ENCODE measurements at regions not wholly inside any gene's neighbourhood (a gene's known extent, or its start where the extent isn't known, plus 50 kb on each side); places are given as distances from the start of the nearest gene placed in this dataset.
"Not testable (repeated sequence)": the region's sequence is repeated elsewhere in the genome, so short reads cannot be mapped to it uniquely, and the experiment has no call there.

DNA sequence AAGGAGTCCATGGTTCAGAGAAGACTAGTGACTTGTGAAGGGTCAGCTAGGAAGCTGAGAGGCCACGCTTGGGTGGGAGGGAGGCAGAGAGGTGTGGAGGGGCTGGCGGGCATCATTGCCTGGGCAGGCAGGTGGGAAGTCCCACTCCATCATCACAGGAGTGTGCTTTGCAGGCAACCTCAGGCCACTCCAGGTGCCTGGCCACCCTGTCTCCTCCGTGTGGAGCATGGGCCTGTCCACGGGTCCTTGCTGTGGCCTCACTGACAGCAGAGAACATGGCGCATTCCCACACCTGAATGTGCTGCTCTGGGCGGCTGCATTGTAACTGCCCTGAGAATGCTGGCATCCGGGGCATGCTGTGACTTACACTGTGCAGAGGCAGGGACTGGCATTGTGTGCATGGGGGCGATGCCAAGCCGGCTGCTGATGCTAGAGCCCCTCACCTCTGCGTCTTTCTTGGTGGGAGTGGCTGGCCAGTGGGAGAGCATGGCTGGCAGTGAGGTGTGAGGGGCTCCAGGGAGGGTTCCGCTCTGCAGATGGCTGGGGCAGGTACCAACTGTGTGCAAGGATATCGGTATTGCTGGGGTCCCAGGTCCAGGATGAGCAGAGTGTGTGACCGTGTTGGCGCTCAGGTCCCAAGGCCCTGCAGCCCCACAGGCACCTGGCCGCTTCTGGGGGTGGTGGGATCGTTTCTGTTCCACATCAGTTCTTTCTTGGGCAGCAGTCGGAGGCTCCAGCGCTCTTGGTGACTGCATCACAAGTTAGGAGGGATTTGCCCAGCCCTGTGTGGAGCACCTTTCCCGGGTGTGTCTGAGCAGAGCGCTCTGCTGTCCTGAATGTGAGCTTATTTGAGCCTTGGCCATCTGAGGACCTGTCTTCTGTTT is 94.8 kb downstream of the NPIPB11 start:
- DNase-seq (ENCODE audit: low read depth in 3 of 3, low spot score in 2 of 3) = no peak

DNA sequence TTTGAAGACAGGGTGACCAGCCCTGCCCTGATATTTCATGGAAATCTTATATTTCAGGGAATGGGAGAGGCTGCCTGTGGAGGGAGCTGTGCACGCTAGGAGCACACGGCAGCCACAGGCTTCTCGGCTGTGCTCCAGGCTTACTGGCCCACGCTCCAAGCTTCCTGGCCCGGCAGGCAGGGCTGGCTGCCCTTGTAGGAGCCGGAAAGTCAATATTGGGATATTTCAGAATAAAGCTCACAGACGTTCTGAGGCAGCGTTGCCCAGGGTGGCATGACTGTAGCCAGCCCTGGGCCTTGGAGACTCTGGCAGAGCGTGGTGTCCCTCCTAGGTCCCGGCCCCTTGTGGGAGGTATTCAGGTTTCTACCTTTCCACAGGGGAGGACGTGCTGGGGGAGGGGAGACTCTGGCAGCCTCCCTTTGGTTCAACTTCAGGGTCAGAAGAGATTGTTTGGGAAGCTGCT is 95.6 kb downstream of the NPIPB11 start:
- no peak for DNase-seq (ENCODE audit: low read depth in 3 of 3, low spot score in 2 of 3)

DNA sequence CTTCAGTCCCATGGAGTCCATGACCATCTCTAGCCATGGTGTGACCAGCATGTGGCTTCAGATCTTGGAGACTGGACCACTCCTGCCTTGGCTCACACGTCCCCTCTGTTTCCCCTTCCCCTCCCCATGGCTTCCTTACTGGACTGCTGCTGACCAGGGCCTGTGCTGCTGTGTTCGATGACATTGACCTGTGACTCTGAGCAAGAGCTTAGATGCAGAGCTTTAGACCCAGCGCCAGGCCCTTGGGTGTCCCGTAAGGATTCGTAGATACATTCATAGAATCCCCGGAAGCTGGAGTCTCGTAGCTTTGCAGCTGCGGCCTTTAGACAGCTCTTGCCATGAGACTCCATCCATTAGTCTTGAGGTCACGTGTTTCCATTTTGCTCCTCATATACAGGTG is 96.3 kb downstream of the NPIPB11 start:
- not testable (repeated sequence) for DNase-seq (ENCODE audit: low read depth in 3 of 3, low spot score in 2 of 3)

DNA sequence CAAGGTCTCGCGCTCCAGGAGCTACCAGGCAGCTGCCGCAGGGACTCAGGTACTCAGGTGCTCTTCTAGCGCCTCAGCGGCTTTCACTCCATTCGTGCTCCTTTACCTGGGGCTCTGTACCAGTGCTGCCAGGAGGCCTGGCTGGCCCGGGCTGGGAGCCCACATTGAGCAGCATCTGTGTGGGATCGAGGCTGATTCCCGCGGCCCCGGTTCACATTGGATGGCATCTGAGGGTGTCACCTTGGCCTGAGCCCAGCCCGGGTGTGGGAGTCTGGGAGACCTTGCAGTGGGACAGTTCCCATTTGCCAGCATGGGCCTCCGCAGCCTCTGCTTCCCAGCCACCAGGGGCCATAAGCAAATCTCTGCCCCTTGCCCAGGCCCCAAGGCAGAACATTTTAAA is 96.9 kb downstream of the NPIPB11 start:
- DNase-seq (ENCODE audit: low read depth in 3 of 3, low spot score in 2 of 3) = not testable (repeated sequence)

DNA sequence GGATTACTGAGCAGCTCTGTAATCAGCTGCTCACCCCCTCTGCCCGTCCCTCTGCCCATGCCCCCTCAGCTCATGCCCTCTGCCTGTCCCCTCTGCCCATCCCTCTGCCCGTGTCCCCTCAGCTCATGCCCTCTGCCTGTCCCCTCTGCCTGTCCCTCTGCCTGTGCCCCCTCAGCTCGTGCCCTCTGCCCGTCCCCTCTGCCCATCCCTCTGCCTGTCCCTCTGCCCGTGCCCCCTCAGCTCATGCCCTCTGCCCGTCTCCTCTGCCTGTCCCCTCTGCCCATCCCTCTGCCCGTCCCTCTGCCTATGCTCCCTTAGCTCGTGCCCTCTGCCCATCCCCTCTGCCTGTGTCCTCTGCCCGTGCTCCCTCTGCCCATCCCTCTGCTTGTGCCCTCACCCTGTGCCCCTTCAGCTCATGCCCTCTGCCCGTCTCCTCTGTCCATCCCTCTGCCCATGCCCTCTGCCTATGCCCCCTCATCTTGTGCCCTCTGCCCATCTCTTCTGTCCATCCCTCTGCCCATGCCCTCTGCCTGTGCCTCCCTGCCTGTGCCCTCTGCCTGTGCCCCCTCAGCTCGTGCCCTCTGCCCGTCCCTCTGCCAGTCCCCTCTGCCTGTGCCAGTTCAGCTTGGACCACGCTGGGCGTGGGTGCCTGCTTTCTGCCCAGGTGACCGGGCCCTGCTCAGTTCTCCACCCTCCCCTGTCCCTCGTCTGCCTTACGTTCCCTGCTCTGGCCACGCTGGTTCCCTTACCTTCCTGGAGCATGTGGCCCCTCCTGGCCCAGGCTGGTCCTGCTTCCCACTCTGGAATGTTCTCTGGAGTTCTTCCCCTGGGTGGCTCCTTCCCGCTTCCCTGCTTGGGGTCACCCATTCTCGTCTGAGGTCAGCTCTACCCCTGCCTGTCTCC is 97.6 kb downstream of the NPIPB11 start:
- DNase-seq (ENCODE audit: low read depth in 3 of 3, low spot score in 2 of 3) = no peak

DNA sequence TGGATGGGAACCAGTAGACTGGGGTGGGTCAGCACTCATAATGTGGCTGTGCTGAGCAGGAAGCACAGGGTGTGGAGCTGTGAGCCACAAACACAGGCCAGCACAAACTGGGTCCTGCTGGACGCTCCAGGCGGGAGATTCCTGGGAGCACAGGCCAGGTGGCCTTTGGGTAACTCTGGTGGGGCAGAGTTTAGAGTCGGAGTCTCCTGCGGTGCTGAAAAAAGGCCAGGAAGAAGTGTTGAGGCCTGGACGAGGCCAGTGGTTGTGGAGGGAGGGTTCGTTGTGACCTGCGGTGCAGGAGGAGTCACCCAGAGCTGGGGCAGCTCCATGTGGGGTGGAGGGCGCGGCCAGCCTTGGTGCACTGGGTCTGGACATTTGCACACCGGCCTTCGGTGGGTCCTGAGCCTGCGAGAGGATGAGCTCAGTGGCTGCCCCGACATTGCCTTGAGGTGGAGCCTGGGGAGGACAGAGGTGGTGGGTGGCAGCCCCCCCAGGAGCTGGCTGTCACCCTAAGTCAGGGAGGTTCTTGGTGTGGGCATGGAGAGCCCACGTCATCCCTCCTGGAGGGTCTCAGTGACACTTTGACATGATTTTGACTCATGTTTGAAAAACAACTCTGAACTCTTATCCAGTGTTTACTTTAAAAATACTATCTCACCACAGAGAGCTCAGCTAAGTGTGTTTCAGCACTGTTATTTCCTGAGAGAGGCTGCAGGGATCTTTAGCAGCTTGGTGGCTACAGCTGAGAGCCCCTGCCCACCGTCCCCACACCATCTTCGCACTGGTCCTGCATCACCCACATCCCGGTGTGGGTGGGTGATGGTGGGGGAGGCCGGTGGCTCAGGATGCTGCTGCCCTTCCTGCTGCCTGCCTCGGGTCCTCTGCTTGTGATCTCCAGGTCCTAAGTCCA is 98.7 kb downstream of the NPIPB11 start:
- no peak for DNase-seq (ENCODE audit: low read depth in 3 of 3, low spot score in 2 of 3)

DNA sequence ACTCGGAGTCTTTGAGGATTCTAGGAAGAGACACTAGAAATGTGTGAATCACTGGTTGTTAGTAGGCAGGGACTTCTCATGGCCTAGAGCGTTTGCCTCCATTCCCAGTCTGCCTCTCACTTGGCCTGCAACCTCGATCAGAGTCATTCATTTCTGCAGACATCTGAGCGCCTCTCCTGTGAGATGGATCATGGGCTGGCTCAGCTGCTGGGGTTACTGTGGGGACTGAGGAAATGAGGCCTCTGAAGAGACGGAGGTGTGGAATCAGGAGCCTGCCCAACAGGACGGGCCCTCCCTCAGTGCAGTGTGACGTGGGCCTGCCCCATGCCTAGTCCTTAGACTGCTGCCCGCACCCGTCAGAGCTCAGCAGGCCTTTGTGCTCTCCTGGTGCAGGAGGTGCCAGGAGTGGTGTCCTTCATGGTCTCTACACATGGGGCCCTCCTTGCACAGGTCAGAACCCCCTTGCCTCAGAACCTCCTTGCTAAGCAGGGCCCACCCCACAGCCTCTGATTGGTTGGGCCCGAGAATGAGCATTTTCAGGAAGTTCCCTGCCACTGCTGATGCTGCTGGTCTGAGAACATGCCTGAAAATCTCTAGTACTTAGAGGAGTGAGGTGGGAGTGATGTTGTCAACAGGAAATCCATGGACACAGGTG is 99.4 kb downstream of the NPIPB11 start:
- no peak for DNase-seq (ENCODE audit: low read depth in 3 of 3, low spot score in 2 of 3)

DNA sequence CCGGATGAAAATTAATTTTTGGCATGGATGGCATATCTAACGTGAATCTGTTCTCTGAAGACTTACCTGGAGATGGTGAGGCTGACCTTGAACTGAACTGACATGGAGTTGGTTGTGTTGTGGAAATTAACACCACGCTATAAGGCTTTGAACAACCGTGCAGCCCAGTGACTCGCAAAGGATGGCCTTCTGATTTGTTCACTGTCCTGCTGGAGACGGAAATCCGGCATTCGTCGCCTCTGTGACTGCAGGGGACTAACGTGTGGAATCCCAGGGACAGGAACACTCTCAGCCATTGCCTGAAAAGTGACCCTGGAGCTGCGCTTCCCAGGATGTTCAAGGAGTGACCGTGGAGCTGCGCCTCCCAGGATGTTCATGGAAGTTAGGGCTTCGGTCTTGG is 100.3 kb downstream of the NPIPB11 start:
- DNase-seq (ENCODE audit: low read depth in 3 of 3, low spot score in 2 of 3) = no peak

DNA sequence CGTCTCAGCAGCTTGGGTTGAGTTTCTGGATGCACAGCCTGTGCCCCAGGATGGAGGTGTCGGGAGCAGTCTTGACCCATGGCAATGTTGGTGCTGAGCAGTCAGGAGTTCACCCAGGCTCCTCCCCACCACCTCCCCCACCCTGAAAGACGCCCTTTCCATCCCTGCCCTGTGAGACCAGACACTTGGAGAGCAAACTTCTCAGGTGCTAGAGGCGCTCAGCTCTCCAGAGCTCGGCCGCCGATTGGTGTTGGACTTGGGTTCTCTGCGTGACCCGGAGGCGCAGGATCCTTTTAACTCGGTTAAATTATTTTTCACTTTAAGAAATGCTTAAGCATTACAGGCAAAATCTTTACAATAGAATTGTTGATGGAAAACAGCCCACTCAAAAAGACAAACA is 101.5 kb downstream of the NPIPB11 start:
- DNase-seq (ENCODE audit: low read depth in 3 of 3, low spot score in 2 of 3) = not testable (repeated sequence)

DNA sequence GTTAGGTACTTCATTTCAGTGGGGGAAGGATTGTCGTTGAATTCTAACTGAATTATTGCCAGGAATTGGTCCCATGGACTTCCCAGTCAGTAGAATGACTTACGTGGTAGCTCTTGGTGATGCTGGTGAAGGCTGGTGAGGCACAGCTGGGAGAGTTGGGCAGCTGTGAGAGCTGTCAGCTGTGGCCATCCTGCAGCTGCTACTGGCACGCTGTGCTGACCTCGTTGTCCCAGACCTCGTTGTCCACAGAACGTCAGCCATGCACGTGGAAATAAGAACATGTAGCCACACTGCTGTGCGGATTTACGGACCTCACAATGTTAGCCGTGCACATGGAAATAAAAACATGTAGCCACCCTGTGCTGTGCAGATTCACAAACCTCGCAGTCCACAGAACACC is 102.3 kb downstream of the NPIPB11 start:
- DNase-seq (ENCODE audit: low read depth in 3 of 3, low spot score in 2 of 3) = no peak

DNA sequence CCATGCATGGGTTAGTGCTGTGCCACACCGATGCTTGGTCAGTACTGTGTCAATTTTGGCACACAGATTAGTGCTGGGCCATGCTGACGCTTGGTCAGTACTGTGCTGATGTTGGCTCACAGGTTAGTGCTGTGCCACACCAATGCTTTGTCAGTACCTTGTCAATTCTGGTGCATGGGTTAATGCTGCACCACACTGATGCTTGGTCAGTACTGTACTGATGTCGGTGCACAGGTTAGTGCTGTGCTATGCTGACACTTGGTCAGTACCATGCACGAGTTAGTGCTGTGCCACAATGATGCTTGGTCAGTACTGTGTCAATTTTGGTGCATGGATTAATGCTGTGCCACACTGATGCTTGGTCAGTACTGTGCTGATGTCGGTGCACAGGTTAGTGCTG is 103.0 kb downstream of the NPIPB11 start:
- no peak for DNase-seq (ENCODE audit: low read depth in 3 of 3, low spot score in 2 of 3)

DNA sequence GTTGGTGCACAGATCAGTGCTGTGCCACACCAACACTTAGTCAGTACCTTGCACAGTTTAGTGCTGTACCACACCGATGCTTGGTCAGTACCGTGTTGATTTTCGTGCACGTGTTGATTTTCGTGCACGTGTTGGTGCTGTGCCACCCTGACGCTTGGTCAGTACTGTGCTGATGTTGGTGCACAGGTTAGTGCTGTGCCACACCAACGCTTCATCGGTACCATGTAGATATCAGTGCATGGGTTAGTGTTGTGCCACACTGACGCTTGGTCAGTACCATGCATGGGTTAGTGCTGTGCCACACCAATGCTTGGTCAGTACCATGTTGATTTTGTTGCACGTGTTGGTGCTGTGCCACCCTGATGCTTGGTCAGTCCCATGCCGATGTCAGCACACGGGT is 103.5 kb downstream of the NPIPB11 start:
- DNase-seq (ENCODE audit: low read depth in 3 of 3, low spot score in 2 of 3) = no peak

DNA sequence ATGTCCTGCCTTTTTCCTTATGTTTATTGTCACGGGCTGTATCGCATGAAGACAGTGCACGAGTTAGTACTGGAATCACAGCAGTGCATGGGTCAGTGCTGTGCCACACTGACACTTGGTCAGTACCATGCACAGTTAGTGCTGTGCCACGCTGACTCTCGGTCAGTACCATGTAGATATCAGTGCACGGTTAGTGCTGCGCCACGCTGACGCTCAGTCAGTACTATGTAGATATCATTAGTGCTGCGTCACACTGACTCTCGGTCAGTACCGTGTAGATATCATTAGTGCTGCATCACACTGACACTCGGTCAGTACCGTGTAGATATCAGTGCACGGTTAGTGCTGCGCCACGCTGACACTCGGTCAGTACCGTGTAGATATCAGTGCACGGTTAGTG is 104.1 kb downstream of the NPIPB11 start:
- DNase-seq (ENCODE audit: low read depth in 3 of 3, low spot score in 2 of 3) = not testable (repeated sequence)

DNA sequence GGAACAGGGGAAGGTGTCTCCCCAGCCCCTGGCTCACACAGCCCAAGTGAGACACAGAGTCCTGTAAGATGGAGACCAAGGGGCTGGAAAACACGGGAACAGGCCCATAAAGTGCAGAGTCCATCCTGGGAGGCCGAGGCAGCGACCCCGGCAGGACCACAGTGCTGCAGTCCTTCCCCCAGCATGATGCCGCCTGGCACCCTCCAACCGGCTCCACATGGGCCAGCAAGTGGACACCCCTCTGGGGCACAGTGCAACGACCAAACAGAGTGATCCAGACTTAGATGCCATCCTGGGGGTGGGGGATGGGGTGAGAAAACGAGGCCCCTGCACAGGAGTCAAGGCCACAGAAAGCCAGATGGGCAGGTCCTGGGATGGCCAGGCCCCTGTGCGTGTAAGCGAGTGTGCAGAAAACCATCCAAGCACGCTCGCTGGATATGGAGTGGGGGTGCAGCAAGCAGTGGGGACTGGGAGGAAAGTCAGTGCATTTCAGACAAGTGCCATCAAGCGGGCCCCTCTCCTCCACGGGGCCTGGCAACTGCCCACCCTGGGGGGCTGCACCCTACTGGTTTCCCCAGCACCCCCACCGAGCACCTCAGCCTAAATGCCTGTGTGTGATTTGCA is 104.7 kb downstream of the NPIPB11 start:
- DNase-seq (ENCODE audit: low read depth in 3 of 3, low spot score in 2 of 3) = not testable (repeated sequence)

DNA sequence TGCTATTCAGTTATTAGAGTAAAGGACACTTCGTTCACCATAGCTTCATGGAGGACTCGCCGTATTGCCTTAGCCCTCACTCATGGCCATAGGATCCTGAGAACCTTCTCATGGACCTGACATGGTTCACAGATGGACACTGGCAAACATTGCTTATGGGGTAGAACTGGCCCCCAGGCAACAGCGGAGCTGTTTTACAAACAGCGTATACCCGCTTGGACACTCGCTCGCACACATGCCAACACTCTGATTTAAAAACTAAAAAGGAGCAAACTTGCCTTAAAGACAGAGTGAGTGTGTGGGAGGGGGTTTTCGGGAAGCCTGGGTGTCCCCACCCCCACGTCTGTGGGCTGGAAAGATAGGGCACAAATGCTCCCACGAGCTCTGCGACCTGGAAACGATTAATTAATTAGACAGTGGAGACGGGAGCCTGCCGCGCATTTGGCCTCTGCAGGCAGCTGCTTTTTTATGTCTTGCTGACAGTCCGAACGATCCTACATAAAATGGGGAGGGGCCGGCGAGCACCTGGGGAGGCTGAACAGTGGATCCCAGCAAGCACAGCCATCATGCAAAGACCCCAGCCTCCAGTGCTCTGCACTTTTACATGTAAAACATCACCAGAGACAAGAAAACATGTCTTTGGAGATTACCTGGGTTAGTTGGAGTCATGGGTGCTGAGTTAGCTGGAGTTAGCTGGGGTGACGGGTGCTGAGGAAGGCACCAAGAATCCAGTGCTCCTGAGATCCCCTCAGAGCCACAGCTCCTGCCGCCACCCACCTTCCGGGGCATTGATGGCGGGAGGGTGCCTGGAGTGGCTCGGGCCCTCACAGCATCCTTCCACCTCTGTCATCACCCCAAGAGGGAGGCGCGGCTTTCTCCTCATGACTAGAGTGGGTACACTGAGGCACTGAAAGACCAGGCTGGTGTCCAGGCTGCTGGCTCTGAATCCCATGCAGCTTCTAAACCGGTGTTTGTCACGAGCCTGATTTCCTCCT is 105.7 kb downstream of the NPIPB11 start:
- DNase-seq (ENCODE audit: low read depth in 3 of 3, low spot score in 2 of 3) = not testable (repeated sequence)

DNA sequence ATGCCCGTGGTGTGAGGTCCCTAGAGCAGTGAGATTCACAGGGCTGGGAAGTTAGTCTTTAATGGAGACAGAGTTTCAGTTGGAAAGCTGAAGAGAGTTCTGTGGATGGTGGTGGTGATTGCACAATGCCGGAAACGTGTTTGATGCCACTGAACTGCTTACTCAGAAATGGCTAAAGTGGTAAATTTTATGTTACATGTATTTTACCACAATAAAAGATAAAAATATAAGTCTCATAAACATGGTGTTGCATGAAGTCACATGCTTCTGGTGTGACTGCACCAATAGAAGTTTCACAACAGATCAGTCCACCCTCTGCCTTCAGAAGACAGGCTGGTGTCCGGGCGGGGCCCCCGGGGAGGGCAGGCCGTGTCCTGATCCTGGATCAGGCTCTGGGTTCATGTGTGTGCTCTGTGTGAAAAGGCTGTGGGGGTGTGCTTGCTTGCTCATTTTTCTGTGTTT is 106.5 kb downstream of the NPIPB11 start:
- not testable (repeated sequence) for DNase-seq (ENCODE audit: low read depth in 3 of 3, low spot score in 2 of 3)

DNA sequence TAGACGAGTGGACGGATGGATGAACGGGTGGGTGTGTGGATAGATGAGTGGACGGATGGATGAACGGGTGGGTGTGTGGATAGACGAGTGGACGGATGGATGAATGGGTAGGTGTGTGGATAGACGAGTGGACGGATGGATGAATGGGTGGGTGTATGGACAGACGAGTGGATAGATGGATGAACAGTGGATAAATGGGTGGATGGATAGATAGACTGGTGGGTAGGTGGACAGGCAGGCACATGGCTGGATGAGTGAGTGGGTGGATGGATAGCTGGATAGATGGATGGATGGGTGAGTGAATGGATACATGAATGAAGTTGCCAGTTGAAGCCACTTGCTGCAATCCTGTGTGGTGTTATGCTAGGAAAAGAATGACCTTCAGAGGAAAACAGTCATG is 107.5 kb downstream of the NPIPB11 start:
- not testable (repeated sequence) for DNase-seq (ENCODE audit: low read depth in 3 of 3, low spot score in 2 of 3)

DNA sequence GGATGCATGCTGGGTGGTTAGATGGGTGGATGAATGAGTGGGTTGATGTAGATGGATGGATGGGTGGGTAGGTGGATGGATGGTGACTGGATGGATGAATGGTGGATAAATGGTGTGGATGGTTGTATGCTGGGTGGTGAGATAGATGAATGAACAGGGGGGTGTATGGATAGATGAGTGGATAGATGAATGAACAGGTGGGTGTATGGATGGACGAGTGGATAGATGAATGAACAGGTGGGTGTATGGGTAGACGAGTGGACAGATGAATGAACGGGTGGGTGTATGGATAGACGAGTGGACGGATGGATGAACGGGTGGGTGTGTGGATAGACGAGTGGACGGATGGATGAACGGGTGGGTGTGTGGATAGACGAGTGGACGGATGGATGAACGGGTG is 108.2 kb downstream of the NPIPB11 start:
- DNase-seq (ENCODE audit: low read depth in 3 of 3, low spot score in 2 of 3) = not testable (repeated sequence)
